Neural crest cell (in vitro differentiated cells): ENCODE measurements at regions not wholly inside any gene's neighbourhood (a gene's known extent, or its start where the extent isn't known, plus 50 kb on each side); places are given as distances from the start of the nearest gene placed in this dataset.

ENCODE experiments used
- DNase-seq: peaks from one replicate; pipeline ENCODE4 v3.0.0; 2021; ENCODE audit warnings: low read depth, mixed read lengths, low spot score
- H3K27ac Mint-ChIP-seq: one replicate; pipeline ENCODE4 v1.8.0; 2021; ENCODE audit warnings: mild to moderate bottlenecking, mixed read lengths; ENCODE audit not compliant: unreplicated experiment
- H3K27me3 Mint-ChIP-seq: 2 replicates; pipeline ENCODE4 v1.8.0; 2021; ENCODE audit warnings: low read depth, mild to moderate bottlenecking, mixed read lengths
- H3K36me3 Mint-ChIP-seq: 2 replicates; pipeline ENCODE4 v1.8.0; 2021; ENCODE audit warnings: low read depth, mild to moderate bottlenecking, mixed read lengths
- H3K4me1 Mint-ChIP-seq: 2 replicates; pipeline ENCODE4 v1.8.0; 2021; ENCODE audit warnings: mixed read lengths
- H3K4me3 Mint-ChIP-seq: one replicate; pipeline ENCODE4 v1.8.0; 2021; ENCODE audit warnings: mild to moderate bottlenecking, mixed read lengths
- H3K9me3 Mint-ChIP-seq: 2 replicates; pipeline ENCODE4 v1.8.0; 2021; ENCODE audit warnings: mixed read lengths
- CTCF ChIP-seq: fragments of 200-600 bp; sonication (generic); conservative IDR thresholded peaks from 2 replicates; pipeline ENCODE4 v1.5.0; 2021; ENCODE audit warnings: antibody characterized with exemption, mild to moderate bottlenecking

GRCh38 chr13:106099765-106100164 is 435.7 kb downstream of the EFNB2 start:
- TF ChIP-seq CTCF: no peak
- peak; percentile 13 for DNase-seq
- H3K9me3 Mint-ChIP-seq: no peaks in the 10 kb centered on the region
- peak overlapping the region; percentile 39 for H3K27ac Mint-ChIP-seq
- no peaks in the 10 kb centered on the region for H3K36me3 Mint-ChIP-seq
- peak overlapping the region; percentile 41 for H3K4me3 Mint-ChIP-seq
- H3K27me3 Mint-ChIP-seq: no peaks in the 10 kb centered on the region
- H3K4me1 Mint-ChIP-seq: peaks cover 74% of the 10 kb centered on the region

- H3K36me3 Mint-ChIP-seq: no peaks in the 10 kb centered on the region
- peak overlapping the region; percentile 52 for H3K27ac Mint-ChIP-seq
- peaks cover 66% of the 10 kb centered on the region for H3K4me1 Mint-ChIP-seq
- no peaks in the 10 kb centered on the region for H3K27me3 Mint-ChIP-seq
- no peak overlapping the region for H3K4me3 Mint-ChIP-seq
- no peak for DNase-seq
- no peaks in the 10 kb centered on the region for H3K9me3 Mint-ChIP-seq
- TF ChIP-seq CTCF: no peak
Observed at GRCh38 chr13:106098778-106099177, 436.7 kb downstream of the EFNB2 start.

GRCh38 chr13:106096661-106097092 is 438.8 kb downstream of the EFNB2 start:
- Mint-ChIP-seq H3K27me3 (no peaks in the 10 kb centered on the region), H3K9me3 (no peaks in the 10 kb centered on the region), H3K4me3 (no peak overlapping the region), H3K36me3 (no peaks in the 10 kb centered on the region), H3K4me1 (peaks cover 53% of the 10 kb centered on the region), H3K27ac (no peak overlapping the region)
- no peak for TF ChIP-seq CTCF
- DNase-seq: no peak

GRCh38 chr13:106095919-106096318 is 439.5 kb downstream of the EFNB2 start:
- Mint-ChIP-seq H3K27ac (no peak overlapping the region), H3K27me3 (no peaks in the 10 kb centered on the region), H3K9me3 (no peaks in the 10 kb centered on the region), H3K4me3 (no peak overlapping the region), H3K4me1 (peaks cover 45% of the 10 kb centered on the region), H3K36me3 (no peaks in the 10 kb centered on the region)
- no peak for DNase-seq
- no peak for TF ChIP-seq CTCF

- Mint-ChIP-seq H3K4me1 (peaks cover 40% of the 10 kb centered on the region), H3K27me3 (no peaks in the 10 kb centered on the region), H3K9me3 (no peaks in the 10 kb centered on the region), H3K4me3 (no peak overlapping the region), H3K27ac (no peak overlapping the region), H3K36me3 (no peaks in the 10 kb centered on the region)
- TF ChIP-seq CTCF: no peak
- no peak for DNase-seq
Observed at GRCh38 chr13:106095406-106095805, 440.1 kb downstream of the EFNB2 start.

- DNase-seq: no peak
- H3K27me3 Mint-ChIP-seq: no peaks in the 10 kb centered on the region
- H3K36me3 Mint-ChIP-seq: no peaks in the 10 kb centered on the region
- peaks cover 31% of the 10 kb centered on the region for H3K4me1 Mint-ChIP-seq
- H3K9me3 Mint-ChIP-seq: no peaks in the 10 kb centered on the region
- no peak overlapping the region for H3K4me3 Mint-ChIP-seq
- no peak overlapping the region for H3K27ac Mint-ChIP-seq
- TF ChIP-seq CTCF: no peak
Observed at GRCh38 chr13:106090001-106090400, 445.5 kb downstream of the EFNB2 start.
